SIG-M5 treated with dmso at 0.1 percent for 504 hours (cell line): ENCODE measurements at regions not wholly inside any gene's neighbourhood (a gene's known extent, or its start where the extent isn't known, plus 50 kb on each side); places are given as distances from the start of the nearest gene placed in this dataset.
A peak's percentile ranks its signal among the peaks of the same experiment; 100 is the strongest.
"Not testable (repeated sequence)": the region's sequence is repeated elsewhere in the genome, so short reads cannot be mapped to it uniquely, and the experiment has no call there.

ENCODE experiments used
- DNase-seq: peaks from one replicate; lab custom pipeline; 2025; ENCODE audit not compliant: unreplicated experiment; lab: John Stamatoyannopoulos, UW

- no peak for DNase-seq
Observed at GRCh38 chr10:5268743-5269142, 72.1 kb downstream of the AKR1C4 start.

- DNase-seq, result no peak
Observed at GRCh38 chr10:5269791-5270190, 73.2 kb downstream of the AKR1C4 start.

- no peak for DNase-seq
Observed at GRCh38 chr10:5271526-5271925, 74.9 kb downstream of the AKR1C4 start.

GRCh38 chr10:5272065-5272803 lies 75.6 kb downstream of the AKR1C4 start:
- no peak for DNase-seq

- no peak for DNase-seq
Observed at GRCh38 chr10:5274795-5275194, 78.2 kb downstream of the AKR1C4 start.

DNA sequence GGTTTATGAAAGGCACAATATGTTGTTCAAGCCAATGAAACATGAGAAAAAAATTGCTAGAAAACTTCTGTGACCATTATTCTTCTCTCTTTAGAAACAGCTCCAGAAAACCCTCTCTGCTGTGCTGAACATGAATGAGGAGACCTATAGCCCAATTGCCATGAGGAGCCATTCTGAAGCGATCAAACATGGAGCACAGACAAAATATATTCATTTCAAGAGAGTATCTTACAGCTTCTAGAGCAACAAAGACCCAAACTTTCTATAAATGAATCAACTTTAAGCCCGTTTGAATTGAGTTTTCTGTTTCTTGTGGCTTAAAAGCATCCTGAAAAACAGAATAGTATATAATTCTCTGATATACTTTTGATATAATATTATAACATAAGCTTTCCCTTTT lies 83.4 kb upstream of the UCN3 start:
- DNase-seq, result no peak

DNA sequence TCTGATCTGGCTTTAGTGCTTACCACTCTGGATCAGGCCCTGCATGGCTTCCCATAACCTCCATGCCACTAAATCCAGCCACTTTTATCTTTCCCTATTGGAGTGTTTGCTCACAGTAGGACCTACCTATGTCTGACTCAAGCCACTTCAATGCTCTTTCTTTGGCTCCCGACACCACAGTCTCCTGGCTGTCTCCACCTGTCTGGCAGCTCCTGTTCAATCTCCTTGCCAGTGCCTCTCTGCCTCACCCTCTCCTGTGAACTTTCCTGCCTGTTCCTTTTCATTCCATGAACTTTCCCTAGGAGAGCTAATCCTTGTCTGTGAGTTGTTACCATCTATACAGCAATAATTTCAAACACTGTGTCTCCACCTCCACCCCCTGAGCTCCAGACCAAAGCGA lies 82.6 kb upstream of the UCN3 start:
- no peak for DNase-seq

GRCh38 chr10:5283305-5284158 lies 81.2 kb upstream of the UCN3 start:
- DNase-seq, result peak; percentile 78

DNA sequence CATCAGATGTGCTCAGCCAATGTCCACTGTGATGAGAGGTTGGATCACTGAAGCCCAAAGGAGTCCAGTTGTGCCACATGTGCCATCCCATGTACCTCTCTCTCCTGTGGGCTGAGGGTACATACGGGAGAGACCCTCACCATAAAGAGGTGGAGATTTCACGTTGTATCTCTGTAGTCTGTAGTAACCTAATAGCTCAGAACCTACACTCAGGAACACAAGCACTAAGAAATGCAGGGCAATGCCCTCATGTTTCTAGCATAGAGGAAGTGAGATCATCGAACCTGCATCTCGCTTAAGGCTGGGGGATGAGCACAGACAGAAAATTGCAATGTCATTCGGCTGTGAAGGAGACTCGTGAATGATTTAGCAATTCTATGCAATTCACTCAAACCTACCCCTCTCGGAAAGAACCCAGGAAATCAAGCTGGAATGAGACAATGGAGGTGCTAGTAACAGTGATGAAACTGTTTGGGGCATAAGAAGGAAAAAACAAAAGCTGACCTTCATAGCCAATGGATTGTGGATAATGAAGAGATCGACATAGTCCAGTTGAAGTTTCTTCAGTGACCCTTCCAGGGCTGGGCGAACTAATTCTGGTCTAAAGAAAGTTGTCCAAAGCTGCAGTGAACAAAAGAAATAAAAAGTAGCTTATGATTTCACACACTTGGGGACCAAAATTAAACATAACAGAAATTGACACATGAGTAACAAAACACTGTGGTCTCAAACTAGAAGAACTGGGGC lies 80.3 kb upstream of the UCN3 start:
- DNase-seq, result peak; percentile 83

- no peak for DNase-seq
Observed at GRCh38 chr10:5285186-5285585, 79.6 kb upstream of the UCN3 start.

DNA sequence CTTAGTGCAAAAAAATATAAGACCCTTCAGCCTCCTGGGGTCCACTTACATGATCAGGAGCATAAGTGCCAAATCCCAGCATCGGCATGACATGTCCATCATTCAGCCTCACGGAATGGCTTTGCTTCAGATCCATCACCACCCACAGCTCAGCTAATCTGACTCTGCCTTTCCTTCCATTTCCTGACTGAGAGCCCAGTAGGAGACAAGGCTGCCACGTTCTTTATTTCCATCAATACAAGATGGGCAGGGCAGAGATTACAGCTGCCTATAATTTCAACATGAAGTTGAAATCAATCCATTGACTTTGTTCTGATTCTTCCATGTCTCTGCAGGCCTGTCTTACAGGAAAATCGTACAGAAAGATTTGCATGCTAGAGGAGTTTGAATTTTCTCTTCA lies 76.4 kb upstream of the UCN3 start:
- DNase-seq, result no peak

GRCh38 chr10:5289228-5289627 lies 75.5 kb upstream of the UCN3 start:
- DNase-seq, result not testable (repeated sequence)

DNA sequence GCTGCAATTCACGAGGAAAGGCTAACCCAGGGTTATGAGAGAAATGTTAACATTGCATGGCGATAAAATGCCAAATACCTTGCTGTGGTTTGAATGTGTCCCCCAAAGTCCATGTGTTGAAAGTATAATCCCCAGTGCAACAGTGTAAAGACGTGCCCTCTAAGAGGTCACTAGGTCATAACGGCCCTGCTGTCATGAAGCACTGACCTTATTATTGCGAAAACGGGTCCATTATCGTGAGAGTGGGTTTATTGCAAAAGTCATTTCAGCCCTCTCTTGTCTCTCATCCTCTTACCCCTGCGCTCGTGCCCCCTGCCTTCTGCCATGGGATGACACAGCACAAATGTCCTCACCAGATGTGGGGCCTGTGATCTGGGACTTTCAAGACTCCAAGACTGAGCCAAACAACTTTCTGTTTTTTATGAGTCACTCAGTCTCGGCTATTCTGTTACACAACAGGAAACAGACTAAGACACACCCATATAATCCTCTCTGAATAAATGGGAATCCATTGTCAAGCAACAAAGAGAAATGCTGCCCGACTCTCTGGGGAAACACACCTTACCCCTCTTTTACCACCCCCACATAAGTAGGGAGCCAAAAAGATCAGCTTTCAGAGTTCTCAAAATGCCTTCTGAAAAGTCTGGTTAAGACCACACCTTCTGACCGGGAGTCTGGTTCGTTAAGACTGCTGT lies 73.1 kb upstream of the UCN3 start:
- DNase-seq, result peak; percentile 95

GRCh38 chr10:5292196-5292735 lies 72.5 kb upstream of the UCN3 start:
- peak; percentile 47 for DNase-seq

DNA sequence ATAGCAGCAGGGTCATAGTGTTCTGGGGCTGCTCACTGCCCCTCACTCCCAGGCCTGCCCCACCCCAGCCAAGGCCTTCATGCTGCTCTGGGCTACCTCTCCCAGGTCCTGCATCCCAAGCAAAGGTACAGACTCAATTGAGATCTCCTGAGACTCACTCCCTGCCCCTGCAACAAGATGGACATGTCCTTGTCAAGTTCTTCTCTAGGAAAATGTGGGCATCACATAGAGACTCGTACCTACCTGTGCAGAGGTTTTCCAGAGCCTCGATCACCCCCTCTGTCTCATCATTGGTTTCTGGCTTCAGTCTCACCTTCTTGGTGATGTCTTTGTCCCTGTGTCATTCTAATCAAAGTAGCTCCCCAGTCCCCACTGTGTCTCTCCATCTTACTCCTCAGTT lies 71.8 kb upstream of the UCN3 start:
- not testable (repeated sequence) for DNase-seq

DNA sequence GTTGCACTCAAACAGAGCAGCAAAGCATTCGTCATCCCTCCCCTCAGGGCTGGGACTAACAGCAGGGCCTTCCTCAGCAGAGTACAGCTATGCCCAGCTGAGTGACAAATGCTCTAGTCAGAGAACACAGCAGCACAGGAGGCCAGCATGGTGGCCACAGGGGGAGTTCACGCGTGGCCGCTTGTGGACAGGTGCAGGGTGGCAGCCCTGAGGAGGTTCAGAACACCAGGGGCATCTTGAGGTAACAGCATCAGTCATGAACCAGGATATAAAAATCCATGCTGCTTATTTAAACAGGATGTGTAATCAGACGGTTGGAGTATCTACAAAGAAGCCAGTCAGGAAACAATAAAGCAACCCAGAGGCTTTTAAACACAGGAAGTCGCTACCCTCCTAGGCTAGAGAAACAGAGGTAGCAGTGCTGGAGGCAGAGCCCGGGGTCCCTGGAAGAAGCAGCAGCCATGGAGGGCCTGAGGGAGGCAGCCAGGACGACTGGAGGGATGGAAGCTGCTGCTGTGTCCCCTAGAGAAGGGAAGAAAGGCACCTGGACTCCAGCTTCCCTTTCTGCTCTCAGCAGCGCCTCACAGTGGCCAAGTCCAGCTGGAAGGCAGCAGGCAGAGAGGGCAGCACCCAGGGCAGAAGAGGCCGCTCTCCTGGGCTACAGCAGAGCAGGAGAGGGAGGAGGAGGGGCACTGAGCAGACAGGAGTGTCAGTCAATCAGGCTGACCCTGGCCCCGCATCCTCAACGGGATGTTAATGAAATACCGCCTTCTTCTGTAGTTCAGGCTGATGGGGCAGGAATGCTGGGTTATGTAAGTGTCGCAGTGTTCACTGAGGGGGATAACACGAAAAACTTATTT lies 70.8 kb upstream of the UCN3 start:
- peak; percentile 78 for DNase-seq

GRCh38 chr10:5297466-5297865 lies 67.3 kb upstream of the UCN3 start:
- peak; percentile 80 for DNase-seq

GRCh38 chr10:5297996-5298395 lies 66.8 kb upstream of the UCN3 start:
- DNase-seq, result no peak

DNA sequence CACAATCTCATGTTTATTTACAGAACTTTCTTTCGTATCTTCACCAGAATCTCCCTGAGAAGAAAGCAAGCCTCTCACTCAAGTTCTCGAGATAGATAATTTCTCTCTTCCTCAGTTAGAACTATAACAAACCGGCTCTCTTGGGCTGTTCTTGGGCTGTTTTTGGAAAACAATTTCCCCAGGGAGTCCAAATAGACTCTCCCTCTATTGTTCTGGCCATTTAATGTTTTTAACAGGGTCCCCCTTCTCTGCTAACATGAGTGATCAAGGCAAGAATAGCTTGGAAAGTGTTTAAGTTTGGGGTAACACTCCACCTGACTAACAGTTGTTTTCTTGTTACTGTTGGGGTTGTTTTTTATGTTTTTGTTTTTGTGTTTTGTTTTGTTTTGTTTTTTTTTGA lies 64.8 kb upstream of the UCN3 start:
- DNase-seq, result no peak

DNA sequence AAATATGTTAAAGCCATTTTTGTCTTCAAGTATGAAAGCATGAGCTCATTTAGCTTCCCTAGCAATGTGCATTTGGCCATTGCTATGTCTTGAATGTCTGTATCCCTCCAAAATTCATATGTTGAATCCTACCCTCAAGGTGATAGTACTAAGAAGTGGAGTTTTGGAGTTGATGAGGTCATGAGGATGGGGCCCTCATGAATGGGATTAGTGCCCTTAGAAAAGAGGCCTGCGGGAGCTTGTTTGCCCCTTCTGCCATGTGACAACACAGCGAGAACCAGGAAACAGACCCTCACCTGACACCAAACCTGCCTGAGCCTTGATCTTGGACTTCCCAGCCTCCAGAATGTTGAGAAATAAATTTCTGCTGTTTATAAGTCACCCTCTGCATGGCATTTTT lies 61.3 kb upstream of the UCN3 start:
- DNase-seq, result no peak
